Endodermal cell (in vitro differentiated cells): ENCODE measurements at regions not wholly inside any gene's neighbourhood (a gene's known extent, or its start where the extent isn't known, plus 50 kb on each side); places are given as distances from the start of the nearest gene placed in this dataset.

ENCODE experiments used
- DNase-seq: peaks from one replicate; pipeline ENCODE4 v3.0.0-alpha.2; 2017
- H3K27ac ChIP-seq: 2 replicates; pipeline ENCODE4 v1.5.1; 2013; ENCODE audit warnings: mild to moderate bottlenecking, low read depth, low read length, moderate library complexity
- H3K27me3 ChIP-seq: 2 replicates; pipeline ENCODE4 v1.6.1; 2013; ENCODE audit warnings: mild to moderate bottlenecking, low read length, moderate library complexity; ENCODE audit not compliant: insufficient read depth, control insufficient read depth, poor library complexity, severe bottlenecking
- H3K36me3 ChIP-seq: 2 replicates; pipeline ENCODE4 v1.7.0; 2013; ENCODE audit warnings: mild to moderate bottlenecking, low read length, moderate library complexity; ENCODE audit not compliant: control insufficient read depth, insufficient read depth
- H3K4me1 ChIP-seq: one replicate; pipeline ENCODE4 v1.7.0; 2013; ENCODE audit warnings: low read length; ENCODE audit not compliant: control insufficient read depth, insufficient read depth
- H3K4me3 ChIP-seq: 2 replicates; pipeline ENCODE4 v1.5.1; 2013; ENCODE audit warnings: mild to moderate bottlenecking, low read length, moderate library complexity
- H3K9ac ChIP-seq: 2 replicates; pipeline ENCODE4 v1.6.1; 2013; ENCODE audit warnings: mild to moderate bottlenecking, low read length, moderate library complexity; ENCODE audit not compliant: poor library complexity, severe bottlenecking; ENCODE audit errors: extremely low read depth
- H3K9me3 ChIP-seq: 2 replicates; pipeline ENCODE4 v1.6.1; 2013; ENCODE audit warnings: mild to moderate bottlenecking, low read length, moderate library complexity; ENCODE audit not compliant: control insufficient read depth
- H3K27ac Mint-ChIP-seq: 2 replicates; pipeline ENCODE4 v1.8.0; 2020; ENCODE audit warnings: mixed read lengths
- H3K27me3 Mint-ChIP-seq: 2 replicates; pipeline ENCODE4 v1.8.0; 2021; ENCODE audit warnings: mild to moderate bottlenecking, mixed read lengths; ENCODE audit not compliant: insufficient read depth
- H3K36me3 Mint-ChIP-seq: 2 replicates; pipeline ENCODE4 v1.8.0; 2020; ENCODE audit warnings: low read depth, mixed read lengths
- H3K4me1 Mint-ChIP-seq: 2 replicates; pipeline ENCODE4 v1.8.0; 2020; ENCODE audit warnings: mixed read lengths
- H3K4me3 Mint-ChIP-seq: 2 replicates; pipeline ENCODE4 v1.8.0; 2020; ENCODE audit warnings: mild to moderate bottlenecking, moderate library complexity, mixed read lengths
- H3K9me3 Mint-ChIP-seq: 2 replicates; pipeline ENCODE4 v1.8.0; 2020; ENCODE audit warnings: mild to moderate bottlenecking, mixed read lengths
- WGBS, 2 experiments: methylation state at CpG; one replicate each; pipeline versions ENCODE4 v1.1.5 to v1.1.7; 2013; ENCODE audit warnings: missing lambda C conversion rate in 2 of 2, mixed read lengths in 1 of 2; ENCODE audit not compliant: insufficient coverage in 1 of 2, insufficient read length in 1 of 2; 5-methylcytosine and 5-hydroxymethylcytosine counted together
- TF ChIP-seq, protein P1 (sequence below): fragments of 200-600 bp; sonication (generic); conservative IDR thresholded peaks from 2 replicates; pipeline ENCODE4 v1.5.0; 2021; ENCODE audit warnings: antibody characterized with exemption, mild to moderate bottlenecking

DNA sequence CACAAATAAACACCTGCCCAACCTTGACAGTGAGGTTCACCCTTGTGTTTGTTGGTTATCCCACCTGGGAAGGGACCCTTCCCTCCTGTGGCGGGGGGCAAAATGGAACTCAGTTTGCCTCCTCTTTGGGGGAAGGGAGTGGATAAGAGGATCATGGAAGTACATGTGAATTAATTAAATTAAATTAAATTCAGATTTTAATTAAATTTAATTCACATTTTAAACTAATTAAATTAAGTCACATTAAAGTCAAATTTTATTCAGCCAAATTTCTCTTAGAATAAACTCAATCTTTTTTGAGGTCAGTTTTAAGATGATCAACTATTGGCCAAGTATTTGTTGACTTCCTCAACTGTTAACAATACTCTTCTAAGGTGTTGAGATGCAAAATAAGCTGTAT is 252.4 kb upstream of the AJAP1 start:
- Histone ChIP-seq H3K9ac (no peak overlapping the region), H3K4me3 (no peak overlapping the region), H3K27me3 (no peaks in the 10 kb centered on the region), H3K4me1 (no peaks in the 10 kb centered on the region), H3K9me3 (no peaks in the 10 kb centered on the region), H3K36me3 (no peaks in the 10 kb centered on the region), H3K27ac (no peak overlapping the region)
- Mint-ChIP-seq H3K27me3 (no peaks in the 10 kb centered on the region), H3K4me1 (no peaks in the 10 kb centered on the region), H3K27ac (no peak overlapping the region), H3K9me3 (no peaks in the 10 kb centered on the region), H3K36me3 (no peaks in the 10 kb centered on the region), H3K4me3 (no peak overlapping the region)
- no peak for DNase-seq
- TF ChIP-seq, protein P1, sequence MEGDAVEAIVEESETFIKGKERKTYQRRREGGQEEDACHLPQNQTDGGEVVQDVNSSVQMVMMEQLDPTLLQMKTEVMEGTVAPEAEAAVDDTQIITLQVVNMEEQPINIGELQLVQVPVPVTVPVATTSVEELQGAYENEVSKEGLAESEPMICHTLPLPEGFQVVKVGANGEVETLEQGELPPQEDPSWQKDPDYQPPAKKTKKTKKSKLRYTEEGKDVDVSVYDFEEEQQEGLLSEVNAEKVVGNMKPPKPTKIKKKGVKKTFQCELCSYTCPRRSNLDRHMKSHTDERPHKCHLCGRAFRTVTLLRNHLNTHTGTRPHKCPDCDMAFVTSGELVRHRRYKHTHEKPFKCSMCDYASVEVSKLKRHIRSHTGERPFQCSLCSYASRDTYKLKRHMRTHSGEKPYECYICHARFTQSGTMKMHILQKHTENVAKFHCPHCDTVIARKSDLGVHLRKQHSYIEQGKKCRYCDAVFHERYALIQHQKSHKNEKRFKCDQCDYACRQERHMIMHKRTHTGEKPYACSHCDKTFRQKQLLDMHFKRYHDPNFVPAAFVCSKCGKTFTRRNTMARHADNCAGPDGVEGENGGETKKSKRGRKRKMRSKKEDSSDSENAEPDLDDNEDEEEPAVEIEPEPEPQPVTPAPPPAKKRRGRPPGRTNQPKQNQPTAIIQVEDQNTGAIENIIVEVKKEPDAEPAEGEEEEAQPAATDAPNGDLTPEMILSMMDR, result no peak
- WGBS, 2 experiments, result 63% methylated on average over 1 of the region's 1 CpG; no CpG with 5 or more reads in 1 of the 2 experiments

DNA sequence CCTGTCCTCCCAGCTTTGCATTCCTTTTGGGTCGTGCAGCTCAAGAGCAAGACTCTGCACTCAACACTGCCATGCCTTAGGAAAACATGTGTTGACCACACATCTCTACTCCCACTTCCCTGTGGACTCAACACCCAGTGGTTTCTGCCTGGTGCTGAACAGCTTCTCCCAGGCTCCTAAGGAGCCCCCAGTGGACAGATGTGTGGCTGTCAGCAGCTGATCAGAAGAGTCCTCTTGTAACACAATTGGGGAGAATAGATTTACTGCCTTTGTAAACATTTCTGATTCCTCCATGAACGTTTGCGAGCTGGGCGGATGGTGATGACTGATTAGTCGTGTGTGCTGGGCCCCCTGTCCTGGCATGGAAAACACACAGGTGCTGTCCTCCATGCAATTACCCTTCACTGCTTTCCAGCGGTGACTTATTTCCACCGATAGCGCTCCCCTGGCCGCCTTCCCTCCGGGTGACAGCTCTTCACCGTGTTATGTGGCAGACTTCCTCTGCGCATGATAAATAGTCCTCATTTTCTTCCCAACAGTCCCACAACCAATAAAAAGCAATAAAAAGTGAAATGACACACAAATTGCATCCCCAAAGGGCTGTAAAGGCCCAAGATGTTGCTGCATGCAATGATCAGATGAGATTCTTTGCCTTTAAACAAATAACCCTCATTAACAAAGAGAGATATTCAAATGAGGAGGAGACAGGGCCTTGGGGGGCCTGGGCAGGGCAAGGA is 249.4 kb upstream of the AJAP1 start:
- TF ChIP-seq, protein P1, result peak; percentile 37
- H3K4me3 ChIP-seq, result no peak overlapping the region
- Mint-ChIP-seq H3K9me3 (peaks cover 2% of the 10 kb centered on the region), H3K4me1 (no peaks in the 10 kb centered on the region), H3K4me3 (no peak overlapping the region), H3K27ac (no peak overlapping the region), H3K27me3 (no peaks in the 10 kb centered on the region), H3K36me3 (no peaks in the 10 kb centered on the region)
- peak; percentile 45 for DNase-seq
- no peak overlapping the region for H3K27ac ChIP-seq
- H3K27me3 ChIP-seq, result no peaks in the 10 kb centered on the region
- no peak overlapping the region for H3K9ac ChIP-seq
- WGBS, 2 experiments, result 90 to 100% methylated on average over 7 to 12 of the region's 12 CpGs
- H3K36me3 ChIP-seq, result no peaks in the 10 kb centered on the region
- no peaks in the 10 kb centered on the region for H3K4me1 ChIP-seq
- H3K9me3 ChIP-seq, result no peaks in the 10 kb centered on the region

DNA sequence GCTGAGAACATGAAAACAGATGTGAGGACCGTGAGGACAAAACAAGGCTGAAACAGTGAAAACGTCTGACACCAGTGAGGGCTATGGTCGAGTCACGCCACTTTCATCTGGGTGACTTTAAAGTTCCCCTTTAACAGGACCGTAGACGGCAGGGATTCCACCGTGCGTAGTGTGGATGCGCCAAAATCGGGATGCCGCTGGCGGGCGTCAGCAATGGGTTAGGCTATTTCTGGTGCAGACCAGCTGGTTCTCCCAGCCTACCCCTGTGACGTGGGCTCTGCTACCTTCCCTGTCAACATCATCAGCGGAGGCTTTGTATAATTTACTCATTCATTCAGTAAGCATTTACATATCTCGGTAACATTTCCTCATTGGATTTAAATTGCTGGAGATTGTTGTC is 246.6 kb upstream of the AJAP1 start:
- TF ChIP-seq, protein P1, result no peak
- H3K9me3 Mint-ChIP-seq, result peaks cover 5% of the 10 kb centered on the region
- H3K4me3 ChIP-seq, result no peak overlapping the region
- H3K9me3 ChIP-seq, result no peaks in the 10 kb centered on the region
- H3K27ac ChIP-seq, result no peak overlapping the region
- H3K4me1 Mint-ChIP-seq, result no peaks in the 10 kb centered on the region
- no peaks in the 10 kb centered on the region for H3K4me1 ChIP-seq
- H3K36me3 ChIP-seq, result no peaks in the 10 kb centered on the region
- H3K27ac Mint-ChIP-seq, result no peak overlapping the region
- no peak overlapping the region for H3K4me3 Mint-ChIP-seq
- H3K9ac ChIP-seq, result no peak overlapping the region
- WGBS, 2 experiments, result 88 to 94% methylated on average over 10 to 16 of the region's 16 CpGs
- DNase-seq, result no peak
- H3K36me3 Mint-ChIP-seq, result no peaks in the 10 kb centered on the region
- H3K27me3 ChIP-seq, result no peaks in the 10 kb centered on the region
- H3K27me3 Mint-ChIP-seq, result no peaks in the 10 kb centered on the region
